OCI-LY7 (cell line): ENCODE measurements at regions not wholly inside any gene's neighbourhood (a gene's known extent, or its start where the extent isn't known, plus 50 kb on each side); places are given as distances from the start of the nearest gene placed in this dataset.

ENCODE experiments used
- BruUV-seq: library from RNA; stranded (reverse); fragments of 400-500 nt; replicated peaks from 2 replicates; lab custom pipeline; 2021; lab: Mats Ljungman, UMichigan
- CTCF ChIA-PET: fragments of 300-600 bp; sonication (Branson Sonifier 250); formaldehyde crosslinking; loops from one replicate; lab custom pipeline; 2022; ENCODE audit warnings: antibody characterized with exemption; ENCODE audit not compliant: unreplicated experiment; lab: Charles Lee
- POLR2A ChIA-PET: fragments of 300-600 bp; sonication (Branson Sonifier 250); formaldehyde crosslinking; loops from one replicate; lab custom pipeline; 2022; ENCODE audit warnings: antibody characterized with exemption; lab: Charles Lee
- DNase-seq: peaks from one replicate; pipeline ENCODE4 v3.0.0-alpha.2; 2015; ENCODE audit warnings: low spot score
- H2AFZ ChIP-seq: fragments of 200-600 bp; sonication (generic), shearing (Covaris generic); 2 replicates; pipeline ENCODE4 v1.6.1; 2014; ENCODE audit warnings: mild to moderate bottlenecking, antibody characterized with exemption, low read length, moderate library complexity
- H3K27ac ChIP-seq: fragments of 200-600 bp; sonication (generic); 2 replicates; pipeline ENCODE4 v1.5.1; 2014; ENCODE audit warnings: mixed run types, low read depth, mild to moderate bottlenecking, moderate library complexity, low read length, inconsistent platforms; ENCODE audit not compliant: poor library complexity, severe bottlenecking
- H3K36me3 ChIP-seq: fragments of 200-600 bp; sonication (generic); 2 replicates; pipeline ENCODE4 v1.6.1; 2014; ENCODE audit warnings: mild to moderate bottlenecking, antibody characterized with exemption, low read length, moderate library complexity, mixed read lengths; ENCODE audit not compliant: insufficient read depth
- H3K4me1 ChIP-seq: fragments of 200-600 bp; sonication (generic); 2 replicates; pipeline ENCODE4 v1.5.1; 2014; ENCODE audit warnings: mild to moderate bottlenecking, low read length; ENCODE audit not compliant: insufficient read depth, poor library complexity, severe bottlenecking
- H3K4me2 ChIP-seq: fragments of 200-600 bp; sonication (generic); 2 replicates; pipeline ENCODE4 v1.6.1; 2014; ENCODE audit warnings: mild to moderate bottlenecking, low read length
- H3K4me3 ChIP-seq: fragments of 200-600 bp; sonication (generic); 2 replicates; pipeline ENCODE4 v1.5.1; 2014; ENCODE audit warnings: mild to moderate bottlenecking, low read depth, low read length; ENCODE audit not compliant: poor library complexity, severe bottlenecking
- H3K79me2 ChIP-seq: fragments of 200-600 bp; sonication (generic); 2 replicates; pipeline ENCODE4 v1.6.1; 2016; ENCODE audit warnings: low read depth, mild to moderate bottlenecking, low read length, moderate library complexity, mixed read lengths; ENCODE audit not compliant: insufficient read depth
- H3K9me2 ChIP-seq: fragments of 200-600 bp; sonication (generic); 2 replicates; pipeline ENCODE4 v1.6.1; 2016; ENCODE audit warnings: mild to moderate bottlenecking, low read length, mixed read lengths; ENCODE audit not compliant: insufficient read depth
- H3K9me3 ChIP-seq: fragments of 200-600 bp; sonication (generic); 2 replicates; pipeline ENCODE4 v1.6.1; 2014; ENCODE audit warnings: mild to moderate bottlenecking, mixed run types, low read length, mixed read lengths
- H4K20me1 ChIP-seq: fragments of 200-600 bp; sonication (generic); 2 replicates; pipeline ENCODE4 v1.6.1; 2014; ENCODE audit warnings: mild to moderate bottlenecking, antibody characterized with exemption, low read length, moderate library complexity, mixed read lengths; ENCODE audit not compliant: insufficient read depth
- CTCF ChIP-seq: fragments of 200-600 bp; sonication (generic); conservative IDR thresholded peaks from 2 replicates; pipeline ENCODE4 v1.5.1; 2014; ENCODE audit warnings: mild to moderate bottlenecking, antibody characterized with exemption, low read length, moderate library complexity, mixed read lengths
- EZH2phosphoT487 ChIP-seq: fragments of 200-600 bp; sonication (generic); IDR thresholded peaks from 2 replicates; pipeline ENCODE4 v1.6.1; 2018; ENCODE audit warnings: low read depth, borderline replicate concordance, mild to moderate bottlenecking, mixed run types, antibody characterized with exemption, low read length, moderate library complexity, mixed read lengths
- intact Hi-C: fragments of 100-400 bp; cut with micrococcal nuclease; formaldehyde crosslinking; loops from one replicate; pipeline ENCODE4 v1.10.0; 2022; ENCODE audit not compliant: unreplicated experiment

GRCh38 chr5:3331819-3332218 is 263.8 kb upstream of the IRX1 start:
- DNase-seq, result no peak
- no peak overlapping the region for H3K27ac ChIP-seq
- ChIA-PET POLR2A (no interaction called here), CTCF (no interaction called here)
- TF ChIP-seq CTCF (no peak), EZH2phosphoT487 (no peak)
- no peaks in the 10 kb centered on the region for H3K9me2 ChIP-seq
- no peak overlapping the region for H3K4me3 ChIP-seq
- no peak overlapping the region for H2AFZ ChIP-seq
- no peaks in the 10 kb centered on the region for H3K4me1 ChIP-seq
- H4K20me1 ChIP-seq, result no peaks in the 10 kb centered on the region
- H3K36me3 ChIP-seq, result no peaks in the 10 kb centered on the region
- intact Hi-C loops, result no loop called here
- H3K79me2 ChIP-seq, result no peaks in the 10 kb centered on the region
- no peak overlapping the region for H3K4me2 ChIP-seq
- BruUV-seq, result no TSS peak
- no peaks in the 10 kb centered on the region for H3K9me3 ChIP-seq

- TF ChIP-seq CTCF (no peak), EZH2phosphoT487 (no peak)
- no peaks in the 10 kb centered on the region for H3K9me2 ChIP-seq
- H2AFZ ChIP-seq, result no peak overlapping the region
- H3K36me3 ChIP-seq, result no peaks in the 10 kb centered on the region
- CTCF ChIA-PET, result no interaction called here
- H3K27ac ChIP-seq, result no peak overlapping the region
- POLR2A ChIA-PET, result no interaction called here
- H3K4me1 ChIP-seq, result no peaks in the 10 kb centered on the region
- H3K79me2 ChIP-seq, result no peaks in the 10 kb centered on the region
- H3K9me3 ChIP-seq, result no peaks in the 10 kb centered on the region
- no peak for DNase-seq
- no peak overlapping the region for H3K4me2 ChIP-seq
- H3K4me3 ChIP-seq, result no peak overlapping the region
- BruUV-seq, result no TSS peak
- intact Hi-C loops, result no loop called here
- H4K20me1 ChIP-seq, result no peaks in the 10 kb centered on the region
Observed at GRCh38 chr5:3330442-3330841, 265.2 kb upstream of the IRX1 start.

DNA sequence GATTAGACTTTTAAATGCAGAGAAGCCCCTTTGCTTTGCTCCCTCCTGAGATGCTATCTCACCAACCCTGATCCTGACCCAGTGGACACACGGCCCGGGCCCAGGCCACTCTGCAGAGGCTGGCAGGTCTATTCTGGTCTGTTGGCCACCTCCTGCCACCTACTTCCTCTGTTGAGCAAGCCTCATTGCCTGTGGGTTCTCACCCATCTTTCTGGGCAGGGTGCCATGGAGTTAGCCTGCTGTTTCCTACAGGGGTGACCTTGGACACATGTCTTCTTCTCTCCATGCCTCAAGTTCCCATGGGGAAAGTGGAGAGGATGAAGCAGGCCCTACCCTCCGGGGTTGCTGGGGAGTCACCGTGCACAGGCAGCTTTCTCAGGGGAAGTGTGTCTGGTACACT is 266.2 kb upstream of the IRX1 start:
- H3K4me3 ChIP-seq, result no peak overlapping the region
- H4K20me1 ChIP-seq, result no peaks in the 10 kb centered on the region
- BruUV-seq, result no TSS peak
- intact Hi-C loops, result no loop called here
- no peaks in the 10 kb centered on the region for H3K9me3 ChIP-seq
- H2AFZ ChIP-seq, result no peak overlapping the region
- H3K27ac ChIP-seq, result no peak overlapping the region
- no peaks in the 10 kb centered on the region for H3K79me2 ChIP-seq
- no peak overlapping the region for H3K4me2 ChIP-seq
- no peaks in the 10 kb centered on the region for H3K9me2 ChIP-seq
- H3K36me3 ChIP-seq, result no peaks in the 10 kb centered on the region
- DNase-seq, result no peak
- TF ChIP-seq CTCF (no peak), EZH2phosphoT487 (no peak)
- CTCF ChIA-PET, result no interaction called here
- H3K4me1 ChIP-seq, result no peaks in the 10 kb centered on the region
- POLR2A ChIA-PET, result no interaction called here
